ENCODE measurements at regions not wholly inside any gene's neighbourhood (a gene's known extent, or its start where the extent isn't known, plus 50 kb on each side); places are given as distances from the start of the nearest gene placed in this dataset.

GRCh38 chr12:24089510-24089890 is 140.0 kb upstream of the SOX5 start:
- 12 to 15% methylated on average over 2 of the region's 2 CpGs for WGBS, 2 experiments (ENCODE audit: low coverage in 1 of 2, low lambda C conversion rate in 2 of 2, missing lambda C conversion rate in 2 of 2)
- H3F3A ChIP-seq (ENCODE audit: insufficient read depth): no peaks in the 10 kb centered on the region
- no peak overlapping the region for H3K4me3 ChIP-seq
- no peak overlapping the region for H2AFZ ChIP-seq
- no peaks in the 10 kb centered on the region for H3K27me3 ChIP-seq (replicated peaks; ENCODE audit: insufficient read depth)
- H3K36me3 ChIP-seq (ENCODE audit: low read depth): no peaks in the 10 kb centered on the region
- H3K9me2 ChIP-seq (ENCODE audit: insufficient read depth): no peaks in the 10 kb centered on the region
- TF ChIP-seq EZH2 (IDR thresholded peaks at IDR 0.05; ENCODE audit: insufficient read depth, poor library complexity, severe bottlenecking) (no peak), EZH2phosphoT487 (IDR thresholded peaks at IDR 0.05; ENCODE audit: insufficient read depth, low read depth) (no peak)
- no peaks in the 10 kb centered on the region for H4K20me1 ChIP-seq (ENCODE audit: insufficient read depth)
- H3K9ac ChIP-seq: no peak overlapping the region
- H3K27ac ChIP-seq: no peak overlapping the region
- H3K79me2 ChIP-seq (ENCODE audit: insufficient read depth): no peaks in the 10 kb centered on the region
- in situ Hi-C loops (cut with MboI): no loop called here
- H3K4me2 ChIP-seq (ENCODE audit: unreplicated experiment): no peak overlapping the region
- no peak for DNase-seq
- no peaks in the 10 kb centered on the region for H3K4me1 ChIP-seq (ENCODE audit: insufficient read depth)
- no peaks in the 10 kb centered on the region for H3K9me3 ChIP-seq (ENCODE audit: low read depth)

GRCh38 chr12:24088751-24089509 is 139.5 kb upstream of the SOX5 start:
- WGBS, 2 experiments (ENCODE audit: low coverage in 1 of 2, low lambda C conversion rate in 2 of 2, missing lambda C conversion rate in 2 of 2): 36 to 41% methylated on average over 5 of the region's 5 CpGs

GRCh38 chr12:24087294-24087693 is 137.8 kb upstream of the SOX5 start:
- H3K9me2 ChIP-seq (ENCODE audit: insufficient read depth): no peaks in the 10 kb centered on the region
- no peaks in the 10 kb centered on the region for H3K9me3 ChIP-seq (ENCODE audit: low read depth)
- H3K4me1 ChIP-seq (ENCODE audit: insufficient read depth): no peaks in the 10 kb centered on the region
- TF ChIP-seq EZH2phosphoT487 (IDR thresholded peaks at IDR 0.05; ENCODE audit: insufficient read depth, low read depth) (no peak), EZH2 (IDR thresholded peaks at IDR 0.05; ENCODE audit: insufficient read depth, poor library complexity, severe bottlenecking) (no peak)
- H3F3A ChIP-seq (ENCODE audit: insufficient read depth): no peaks in the 10 kb centered on the region
- no peak overlapping the region for H3K4me3 ChIP-seq
- no peak overlapping the region for H3K9ac ChIP-seq
- no peaks in the 10 kb centered on the region for H4K20me1 ChIP-seq (ENCODE audit: insufficient read depth)
- H3K4me2 ChIP-seq (ENCODE audit: unreplicated experiment): no peak overlapping the region
- H3K79me2 ChIP-seq (ENCODE audit: insufficient read depth): no peaks in the 10 kb centered on the region
- H2AFZ ChIP-seq: no peak overlapping the region
- WGBS, 2 experiments (ENCODE audit: low coverage in 1 of 2, low lambda C conversion rate in 2 of 2, missing lambda C conversion rate in 2 of 2): 25% methylated on average over 4 of the region's 4 CpGs
- DNase-seq: no peak
- H3K27ac ChIP-seq: no peak overlapping the region
- H3K36me3 ChIP-seq (ENCODE audit: low read depth): no peaks in the 10 kb centered on the region
- in situ Hi-C loops (cut with MboI): no loop called here
- H3K27me3 ChIP-seq (replicated peaks; ENCODE audit: insufficient read depth): no peaks in the 10 kb centered on the region

More at GRCh38 chr12:24088751-24089509, 139.5 kb upstream of the SOX5 start:
- H3K9ac ChIP-seq: no peak overlapping the region
- H3K4me1 ChIP-seq (ENCODE audit: insufficient read depth): no peaks in the 10 kb centered on the region
- H4K20me1 ChIP-seq (ENCODE audit: insufficient read depth): no peaks in the 10 kb centered on the region
- no peak overlapping the region for H2AFZ ChIP-seq
- no peak for DNase-seq
- H3K36me3 ChIP-seq (ENCODE audit: low read depth): no peaks in the 10 kb centered on the region
- H3K27ac ChIP-seq: no peak overlapping the region
- no peaks in the 10 kb centered on the region for H3K79me2 ChIP-seq (ENCODE audit: insufficient read depth)
- H3K9me3 ChIP-seq (ENCODE audit: low read depth): no peaks in the 10 kb centered on the region
- no peak for TF ChIP-seq EZH2 (IDR thresholded peaks at IDR 0.05; ENCODE audit: insufficient read depth, poor library complexity, severe bottlenecking)
- no peak for TF ChIP-seq EZH2phosphoT487 (IDR thresholded peaks at IDR 0.05; ENCODE audit: insufficient read depth, low read depth)
- no peaks in the 10 kb centered on the region for H3F3A ChIP-seq (ENCODE audit: insufficient read depth)
- no peak overlapping the region for H3K4me2 ChIP-seq (ENCODE audit: unreplicated experiment)
- in situ Hi-C loops (cut with MboI): no loop called here
- no peaks in the 10 kb centered on the region for H3K9me2 ChIP-seq (ENCODE audit: insufficient read depth)
- H3K4me3 ChIP-seq: no peak overlapping the region
- no peaks in the 10 kb centered on the region for H3K27me3 ChIP-seq (replicated peaks; ENCODE audit: insufficient read depth)

GRCh38 chr12:24084800-24085199 is 135.3 kb upstream of the SOX5 start:
- Histone ChIP-seq H4K20me1 (ENCODE audit: insufficient read depth) (no peaks in the 10 kb centered on the region), H3K9me3 (ENCODE audit: low read depth) (no peaks in the 10 kb centered on the region), H3F3A (ENCODE audit: insufficient read depth) (no peaks in the 10 kb centered on the region), H3K9me2 (ENCODE audit: insufficient read depth) (no peaks in the 10 kb centered on the region), H3K27me3 (replicated peaks; ENCODE audit: insufficient read depth) (no peaks in the 10 kb centered on the region), H3K4me1 (ENCODE audit: insufficient read depth) (no peaks in the 10 kb centered on the region), H3K27ac (no peak overlapping the region), H2AFZ (no peak overlapping the region), H3K9ac (no peak overlapping the region), H3K36me3 (ENCODE audit: low read depth) (no peaks in the 10 kb centered on the region), H3K79me2 (ENCODE audit: insufficient read depth) (no peaks in the 10 kb centered on the region), H3K4me2 (ENCODE audit: unreplicated experiment) (no peak overlapping the region), H3K4me3 (no peak overlapping the region)
- DNase-seq: no peak
- TF ChIP-seq EZH2phosphoT487 (IDR thresholded peaks at IDR 0.05; ENCODE audit: insufficient read depth, low read depth) (no peak), EZH2 (IDR thresholded peaks at IDR 0.05; ENCODE audit: insufficient read depth, poor library complexity, severe bottlenecking) (no peak)
- in situ Hi-C loops (cut with MboI): no loop called here
- WGBS, 2 experiments (ENCODE audit: low coverage in 1 of 2, low lambda C conversion rate in 2 of 2, missing lambda C conversion rate in 2 of 2): 43 to 44% methylated on average over 2 of the region's 2 CpGs
